ENCODE measurements at regions not wholly inside any gene's neighbourhood (a gene's known extent, or its start where the extent isn't known, plus 50 kb on each side); places are given as distances from the start of the nearest gene placed in this dataset.

DNA sequence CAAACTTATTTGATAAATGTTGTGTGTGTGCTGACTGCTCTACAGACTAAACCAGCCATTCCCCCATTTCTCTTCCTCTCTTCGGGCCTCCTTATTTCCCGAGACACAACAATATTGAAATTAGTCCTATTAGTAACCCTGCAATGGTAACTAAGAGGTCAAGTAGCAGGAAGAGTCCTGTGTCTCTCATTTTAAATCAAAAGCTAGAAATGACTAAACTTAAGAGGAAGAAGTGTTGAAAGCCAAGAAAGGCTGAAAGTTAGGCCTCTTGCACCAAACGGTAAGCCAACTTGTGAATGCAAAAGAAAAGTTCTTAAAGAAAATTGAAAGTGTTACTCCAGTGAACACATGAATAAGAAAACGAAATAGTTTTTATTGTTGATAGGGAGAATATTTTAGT lies 357.8 kb upstream of the SLC7A11 start:
- TF ChIP-seq YY1 (IDR thresholded peaks at IDR 0.05; ENCODE audit: low read depth) (no peak), CEBPB (IDR thresholded peaks at IDR 0.05) (no peak), RAD21 (IDR thresholded peaks at IDR 0.05; ENCODE audit: low read depth) (no peak), ZBTB7A (IDR thresholded peaks at IDR 0.05; ENCODE audit: low read depth) (no peak), NFIC (IDR thresholded peaks at IDR 0.05) (no peak), USF1 (IDR thresholded peaks at IDR 0.05) (no peak), FOXM1 (IDR thresholded peaks at IDR 0.05; ENCODE audit: borderline replicate concordance, low read depth) (no peak), EGR1 (IDR thresholded peaks at IDR 0.05) (no peak), TAF1 (IDR thresholded peaks at IDR 0.05; ENCODE audit: low read depth) (no peak)
- TF ChIP-seq, protein P1, sequence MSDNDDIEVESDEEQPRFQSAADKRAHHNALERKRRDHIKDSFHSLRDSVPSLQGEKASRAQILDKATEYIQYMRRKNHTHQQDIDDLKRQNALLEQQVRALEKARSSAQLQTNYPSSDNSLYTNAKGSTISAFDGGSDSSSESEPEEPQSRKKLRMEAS (IDR thresholded peaks at IDR 0.05): no peak

DNA sequence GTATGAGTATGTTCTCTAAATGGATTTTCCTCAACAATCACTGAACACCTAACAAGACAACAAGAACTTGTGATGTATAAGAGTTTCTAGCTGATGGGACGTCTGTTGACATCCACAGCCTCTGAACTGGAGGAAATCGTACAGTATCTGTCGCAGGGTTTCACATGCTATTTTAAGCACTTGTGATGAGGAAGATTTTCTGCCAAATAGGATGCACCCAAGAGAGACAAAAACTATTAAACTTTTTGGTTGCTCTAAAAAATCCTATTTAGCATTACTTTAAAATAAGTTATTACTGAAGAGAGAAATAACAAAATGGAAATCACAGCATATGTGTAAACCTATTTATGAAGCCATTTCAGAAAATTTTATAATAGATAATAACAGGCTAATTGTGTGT lies 356.1 kb upstream of the SLC7A11 start:
- no peak for TF ChIP-seq YY1 (IDR thresholded peaks at IDR 0.05; ENCODE audit: low read depth)
- TF ChIP-seq FOXM1 (IDR thresholded peaks at IDR 0.05; ENCODE audit: borderline replicate concordance, low read depth): no peak
- TF ChIP-seq CREB1 (IDR thresholded peaks at IDR 0.05; ENCODE audit: low read depth): no peak
- TF ChIP-seq CEBPB (IDR thresholded peaks at IDR 0.05): no peak
- no peak for TF ChIP-seq USF1 (IDR thresholded peaks at IDR 0.05)
- TF ChIP-seq, protein P1 (IDR thresholded peaks at IDR 0.05): no peak
- no peak for TF ChIP-seq ZBTB7A (IDR thresholded peaks at IDR 0.05; ENCODE audit: low read depth)
- TF ChIP-seq TEAD4 (IDR thresholded peaks at IDR 0.05): no peak
- no peak for TF ChIP-seq EP300 (IDR thresholded peaks at IDR 0.05; ENCODE audit: borderline replicate concordance)
- no peak for TF ChIP-seq NFIC (IDR thresholded peaks at IDR 0.05)

GRCh38 chr4:138596896-138597295 lies 354.7 kb upstream of the SLC7A11 start:
- TF ChIP-seq CEBPB (IDR thresholded peaks at IDR 0.05) (no peak), USF1 (IDR thresholded peaks at IDR 0.05) (no peak), RAD21 (IDR thresholded peaks at IDR 0.05; ENCODE audit: low read depth) (no peak), EGR1 (IDR thresholded peaks at IDR 0.05) (no peak), NFIC (IDR thresholded peaks at IDR 0.05) (no peak), TAF1 (IDR thresholded peaks at IDR 0.05; ENCODE audit: low read depth) (no peak), EP300 (IDR thresholded peaks at IDR 0.05; ENCODE audit: borderline replicate concordance) (no peak), FOXM1 (IDR thresholded peaks at IDR 0.05; ENCODE audit: borderline replicate concordance, low read depth) (no peak), TCF12 (IDR thresholded peaks at IDR 0.05; ENCODE audit: low read depth) (no peak), YY1 (IDR thresholded peaks at IDR 0.05; ENCODE audit: low read depth) (no peak), ZBTB7A (IDR thresholded peaks at IDR 0.05; ENCODE audit: low read depth) (no peak), TEAD4 (IDR thresholded peaks at IDR 0.05) (no peak), CREB1 (IDR thresholded peaks at IDR 0.05; ENCODE audit: low read depth) (no peak)
- TF ChIP-seq, protein P1 (IDR thresholded peaks at IDR 0.05): no peak
- TF ChIP-seq, protein P2, sequence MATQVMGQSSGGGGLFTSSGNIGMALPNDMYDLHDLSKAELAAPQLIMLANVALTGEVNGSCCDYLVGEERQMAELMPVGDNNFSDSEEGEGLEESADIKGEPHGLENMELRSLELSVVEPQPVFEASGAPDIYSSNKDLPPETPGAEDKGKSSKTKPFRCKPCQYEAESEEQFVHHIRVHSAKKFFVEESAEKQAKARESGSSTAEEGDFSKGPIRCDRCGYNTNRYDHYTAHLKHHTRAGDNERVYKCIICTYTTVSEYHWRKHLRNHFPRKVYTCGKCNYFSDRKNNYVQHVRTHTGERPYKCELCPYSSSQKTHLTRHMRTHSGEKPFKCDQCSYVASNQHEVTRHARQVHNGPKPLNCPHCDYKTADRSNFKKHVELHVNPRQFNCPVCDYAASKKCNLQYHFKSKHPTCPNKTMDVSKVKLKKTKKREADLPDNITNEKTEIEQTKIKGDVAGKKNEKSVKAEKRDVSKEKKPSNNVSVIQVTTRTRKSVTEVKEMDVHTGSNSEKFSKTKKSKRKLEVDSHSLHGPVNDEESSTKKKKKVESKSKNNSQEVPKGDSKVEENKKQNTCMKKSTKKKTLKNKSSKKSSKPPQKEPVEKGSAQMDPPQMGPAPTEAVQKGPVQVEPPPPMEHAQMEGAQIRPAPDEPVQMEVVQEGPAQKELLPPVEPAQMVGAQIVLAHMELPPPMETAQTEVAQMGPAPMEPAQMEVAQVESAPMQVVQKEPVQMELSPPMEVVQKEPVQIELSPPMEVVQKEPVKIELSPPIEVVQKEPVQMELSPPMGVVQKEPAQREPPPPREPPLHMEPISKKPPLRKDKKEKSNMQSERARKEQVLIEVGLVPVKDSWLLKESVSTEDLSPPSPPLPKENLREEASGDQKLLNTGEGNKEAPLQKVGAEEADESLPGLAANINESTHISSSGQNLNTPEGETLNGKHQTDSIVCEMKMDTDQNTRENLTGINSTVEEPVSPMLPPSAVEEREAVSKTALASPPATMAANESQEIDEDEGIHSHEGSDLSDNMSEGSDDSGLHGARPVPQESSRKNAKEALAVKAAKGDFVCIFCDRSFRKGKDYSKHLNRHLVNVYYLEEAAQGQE (IDR thresholded peaks at IDR 0.05; ENCODE audit: low read depth): no peak

GRCh38 chr4:138595731-138596460 lies 353.7 kb upstream of the SLC7A11 start:
- TF ChIP-seq, protein P1 (IDR thresholded peaks at IDR 0.05): no peak
- no peak for TF ChIP-seq EP300 (IDR thresholded peaks at IDR 0.05; ENCODE audit: borderline replicate concordance)
- no peak for TF ChIP-seq EGR1 (IDR thresholded peaks at IDR 0.05)
- TF ChIP-seq, protein P2 (IDR thresholded peaks at IDR 0.05; ENCODE audit: low read depth): no peak
- no peak for TF ChIP-seq TAF1 (IDR thresholded peaks at IDR 0.05; ENCODE audit: low read depth)

DNA sequence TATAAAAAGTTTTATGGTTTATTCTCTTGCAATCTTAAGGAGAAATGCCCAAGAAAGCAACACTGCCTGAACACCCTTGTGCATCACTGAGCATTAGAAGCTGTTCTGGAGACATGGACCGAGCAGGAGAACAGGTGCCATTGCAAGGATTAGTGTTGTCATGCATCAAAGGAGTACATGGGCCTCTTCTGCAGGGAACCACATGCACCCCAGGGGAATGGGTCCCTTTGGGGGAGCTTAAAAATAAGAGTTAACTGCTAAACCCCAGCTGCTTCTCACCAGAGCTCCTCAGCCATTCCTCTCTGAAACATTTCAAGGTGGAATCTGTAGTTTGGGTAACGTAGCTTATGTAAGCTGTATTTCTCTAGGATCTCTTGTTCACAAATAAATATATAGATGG lies 353.0 kb upstream of the SLC7A11 start:
- TF ChIP-seq CEBPB (IDR thresholded peaks at IDR 0.05) (no peak), EGR1 (IDR thresholded peaks at IDR 0.05) (no peak), ZBTB7A (IDR thresholded peaks at IDR 0.05; ENCODE audit: low read depth) (no peak), FOXM1 (IDR thresholded peaks at IDR 0.05; ENCODE audit: borderline replicate concordance, low read depth) (no peak), USF1 (IDR thresholded peaks at IDR 0.05) (no peak)
- TF ChIP-seq, protein P1 (IDR thresholded peaks at IDR 0.05): no peak

All from Ishikawa (cell line).